Body of pancreas (tissue), 4 donors: ENCODE measurements at regions not wholly inside any gene's neighbourhood (a gene's known extent, or its start where the extent isn't known, plus 50 kb on each side); places are given as distances from the start of the nearest gene placed in this dataset.

Source experiments
- CTCF ChIP-seq, 7 experiments: fragments of 450-650 bp in 4 of 7; fragments of 200-600 bp in 3 of 7; sonication (generic) in 3 of 7; IDR thresholded peaks; one replicate each; pipeline ENCODE4 v1.5.1; 2016 to 2019; ENCODE audit warnings: antibody characterized with exemption in 7 of 7
- POLR2A ChIP-seq, 3 donors: fragments of 450-650 bp; IDR thresholded peaks; one replicate each; pipeline ENCODE4 v1.6.1; 2016; ENCODE audit warnings: antibody characterized with exemption in 3 of 3, mild to moderate bottlenecking in 2 of 3

DNA sequence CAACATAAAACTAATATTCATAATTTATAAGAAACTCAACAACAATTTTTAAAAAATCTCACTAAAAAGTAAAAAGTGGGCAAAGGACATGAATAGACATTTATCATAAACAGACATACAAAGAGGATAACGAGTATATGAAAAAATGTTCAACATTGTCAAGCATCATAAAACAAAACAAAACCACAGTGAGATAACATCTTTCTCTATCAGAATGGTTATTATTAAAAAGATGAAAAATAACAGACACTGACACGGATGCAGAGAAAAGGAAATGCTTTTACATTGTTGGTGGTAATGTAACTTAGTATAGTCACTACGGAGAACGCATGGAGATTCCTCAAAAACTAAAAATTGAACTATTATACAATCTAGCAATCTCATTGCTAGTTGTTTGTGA, 813.0 kb downstream of the LUZP2 start:
- TF ChIP-seq CTCF (IDR thresholded peaks at IDR 0.05) (no peak), POLR2A (IDR thresholded peaks at IDR 0.05) (no peak)
